Transverse colon (tissue), 4 donors: ENCODE measurements at regions not wholly inside any gene's neighbourhood (a gene's known extent, or its start where the extent isn't known, plus 50 kb on each side); places are given as distances from the start of the nearest gene placed in this dataset.

ENCODE experiments used
- DNase-seq: peaks from one replicate; pipeline ENCODE4 v3.0.0-alpha.2; 2019
- H3K27ac ChIP-seq, 4 donors: fragments of 200-600 bp; sonication (generic); 2 replicates each; pipeline ENCODE4 v1.5.1; 2016 to 2018; ENCODE audit warnings: inconsistent platforms in 4 of 4
- H3K27me3 ChIP-seq: fragments of 200-600 bp; sonication (generic); 2 replicates; pipeline ENCODE4 v1.5.1; 2017; ENCODE audit warnings: inconsistent platforms
- H3K36me3 ChIP-seq, 4 donors: fragments of 200-600 bp; sonication (generic); 2 replicates each; pipeline ENCODE4 v1.5.1; 2017 to 2019; ENCODE audit warnings: inconsistent platforms in 4 of 4
- H3K4me1 ChIP-seq, 4 donors: fragments of 200-600 bp; sonication (generic); 2 replicates each; pipeline ENCODE4 v1.5.1; 2017 to 2020; ENCODE audit warnings: inconsistent platforms in 4 of 4
- H3K4me3 ChIP-seq, 4 donors: fragments of 200-600 bp; sonication (generic); 1 replicate in 1 of 4; 2 replicates in 3 of 4; pipeline versions ENCODE4 v1.5.1 to v1.6.1; 2017 to 2019; ENCODE audit warnings: inconsistent platforms in 4 of 4
- H3K9me3 ChIP-seq, 2 donors: fragments of 200-600 bp; sonication (generic); 2 replicates each; pipeline ENCODE4 v1.5.1; 2017 to 2019; ENCODE audit warnings: inconsistent platforms in 2 of 2
- EP300 ChIP-seq: sonication (generic); formaldehyde crosslinking; IDR thresholded peaks from one replicate; pipeline ENCODE4 v1.6.1; 2017; ENCODE audit warnings: antibody characterized with exemption, low read depth
- POLR2A ChIP-seq: fragments of 450-650 bp; IDR thresholded peaks from one replicate; pipeline ENCODE4 v1.6.1; 2016; ENCODE audit warnings: antibody characterized with exemption, mild to moderate bottlenecking, moderate library complexity
- POLR2AphosphoS5 ChIP-seq, 3 donors: sonication (generic); formaldehyde crosslinking; IDR thresholded peaks; one replicate each; pipeline ENCODE4 v1.6.1; 2016; ENCODE audit warnings: antibody characterized with exemption in 3 of 3
- WGBS, 2 donors: methylation state at CpG; one replicate each; pipeline ENCODE4 v1.1.5; 2018; ENCODE audit warnings: low coverage in 1 of 2; 5-methylcytosine and 5-hydroxymethylcytosine counted together
- in situ Hi-C, 4 donors: fragments of 200-750 bp; cut with MboI; loops; one replicate each; pipeline versions ENCODE4 v1.15.0 to v1.15.1; 2017; ENCODE audit warnings: low sequenced_read_pairs in 3 of 4, low pct_ligation_motif_present in 1 of 4, low pct_unique_long_range_greater_than_20kb in 1 of 4
- intact Hi-C: fragments of 100-400 bp; cut with DNase I; formaldehyde crosslinking; loops from one replicate; pipeline ENCODE4 v1.15.1; 2023; ENCODE audit warnings: low total_unique reads
- TF ChIP-seq, protein P1 (sequence below), 5 experiments: fragments of 200-600 bp in 3 of 5; fragments of 450-650 bp in 2 of 5; sonication (generic) in 3 of 5; IDR thresholded peaks; 1 replicate in 2 of 5; 2 replicates in 3 of 5; pipeline ENCODE4 v1.5.1; 2016 to 2017; ENCODE audit warnings: antibody characterized with exemption in 5 of 5, inconsistent platforms in 3 of 5, mild to moderate bottlenecking in 2 of 5, moderate library complexity in 1 of 5

- Histone ChIP-seq H3K27me3 (no peaks in the 10 kb centered on the region), H3K36me3 (no peaks in the 10 kb centered on the region), H3K9me3 (no peaks in the 10 kb centered on the region), H3K27ac (no peak overlapping the region), H3K4me3 (no peak overlapping the region), H3K4me1 (no peaks in the 10 kb centered on the region)
- intact Hi-C loops (no loop called here), in situ Hi-C loops (no loop called here)
- TF ChIP-seq POLR2AphosphoS5 (IDR thresholded peaks at IDR 0.05) (no peak), EP300 (no peak), POLR2A (no peak)
- TF ChIP-seq, protein P1, sequence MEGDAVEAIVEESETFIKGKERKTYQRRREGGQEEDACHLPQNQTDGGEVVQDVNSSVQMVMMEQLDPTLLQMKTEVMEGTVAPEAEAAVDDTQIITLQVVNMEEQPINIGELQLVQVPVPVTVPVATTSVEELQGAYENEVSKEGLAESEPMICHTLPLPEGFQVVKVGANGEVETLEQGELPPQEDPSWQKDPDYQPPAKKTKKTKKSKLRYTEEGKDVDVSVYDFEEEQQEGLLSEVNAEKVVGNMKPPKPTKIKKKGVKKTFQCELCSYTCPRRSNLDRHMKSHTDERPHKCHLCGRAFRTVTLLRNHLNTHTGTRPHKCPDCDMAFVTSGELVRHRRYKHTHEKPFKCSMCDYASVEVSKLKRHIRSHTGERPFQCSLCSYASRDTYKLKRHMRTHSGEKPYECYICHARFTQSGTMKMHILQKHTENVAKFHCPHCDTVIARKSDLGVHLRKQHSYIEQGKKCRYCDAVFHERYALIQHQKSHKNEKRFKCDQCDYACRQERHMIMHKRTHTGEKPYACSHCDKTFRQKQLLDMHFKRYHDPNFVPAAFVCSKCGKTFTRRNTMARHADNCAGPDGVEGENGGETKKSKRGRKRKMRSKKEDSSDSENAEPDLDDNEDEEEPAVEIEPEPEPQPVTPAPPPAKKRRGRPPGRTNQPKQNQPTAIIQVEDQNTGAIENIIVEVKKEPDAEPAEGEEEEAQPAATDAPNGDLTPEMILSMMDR (IDR thresholded peaks at IDR 0.05): no peak
- WGBS, 2 donors: 80 to 82% methylated on average over 1 to 3 of the region's 3 CpGs
- no peak for DNase-seq
These were observed 129.2 kb upstream of the CADPS start for GRCh38 chr3:63004448-63004847.

DNA sequence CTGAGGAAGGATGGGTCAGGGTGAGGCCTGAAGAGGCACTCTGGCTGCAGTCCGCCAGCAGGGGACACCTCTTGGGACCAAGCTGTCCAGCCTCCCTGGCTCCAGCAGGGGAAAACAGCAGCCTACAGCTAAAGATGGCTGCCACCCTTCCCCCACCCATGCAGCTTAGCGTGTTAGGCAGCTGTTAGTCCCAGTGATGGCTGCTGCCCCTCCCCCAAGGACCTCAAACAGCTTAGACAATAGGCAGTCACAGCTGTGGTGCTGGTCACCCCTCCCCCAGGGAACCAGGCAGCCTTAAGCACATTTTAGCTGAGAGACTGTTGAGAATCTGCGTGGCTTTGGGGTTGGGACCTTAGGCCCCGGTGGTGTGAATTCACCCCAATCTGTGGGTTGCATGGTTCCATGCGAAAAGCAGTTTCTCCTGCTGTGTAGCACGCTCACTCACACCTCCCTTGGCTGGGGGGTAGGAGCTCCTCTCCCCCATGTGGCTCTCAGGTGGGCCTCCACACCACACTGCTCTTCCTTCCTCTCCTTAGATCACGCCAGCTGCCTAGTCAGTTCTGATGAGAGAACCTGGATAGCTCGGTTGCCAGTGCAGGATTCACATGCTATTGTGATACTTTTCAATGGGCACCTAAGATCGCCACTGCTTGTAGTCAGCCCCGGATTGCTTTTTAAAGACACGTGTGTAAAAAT, 140.5 kb upstream of the CADPS start:
- Histone ChIP-seq H3K27ac (no peak overlapping the region), H3K36me3 (no peaks in the 10 kb centered on the region), H3K9me3 (no peaks in the 10 kb centered on the region), H3K4me3 (no peak overlapping the region), H3K27me3 (no peaks in the 10 kb centered on the region), H3K4me1 (no peaks in the 10 kb centered on the region)
- in situ Hi-C loops: no loop called here
- intact Hi-C loops: no loop called here
- TF ChIP-seq POLR2A: no peak
- no peak for TF ChIP-seq POLR2AphosphoS5 (IDR thresholded peaks at IDR 0.05)
- no peak for DNase-seq
- WGBS, 2 donors: 79 to 83% methylated on average over 5 to 11 of the region's 11 CpGs

- H3K9me3 ChIP-seq: no peaks in the 10 kb centered on the region
- H3K4me3 ChIP-seq: no peak overlapping the region
- no peak for DNase-seq
- no peaks in the 10 kb centered on the region for H3K27me3 ChIP-seq
- intact Hi-C loops (no loop called here), in situ Hi-C loops (no loop called here)
- 40 to 47% methylated on average over 2 of the region's 2 CpGs for WGBS, 2 donors
- H3K4me1 ChIP-seq: no peaks in the 10 kb centered on the region
- no peak overlapping the region for H3K27ac ChIP-seq
- TF ChIP-seq POLR2AphosphoS5 (IDR thresholded peaks at IDR 0.05) (no peak), EP300 (no peak), POLR2A (no peak)
- TF ChIP-seq, protein P1 (IDR thresholded peaks at IDR 0.05): no peak
- H3K36me3 ChIP-seq: no peaks in the 10 kb centered on the region
These were observed 146.9 kb upstream of the CADPS start for GRCh38 chr3:63022114-63022513.

GRCh38 chr3:63026722-63027121, 151.5 kb upstream of the CADPS start:
- H3K36me3 ChIP-seq: no peaks in the 10 kb centered on the region
- 82% methylated on average over 2 of the region's 2 CpGs; no CpG with 5 or more reads in 1 of the 2 donors for WGBS, 2 donors
- no peaks in the 10 kb centered on the region for H3K27me3 ChIP-seq
- peaks cover 0 to 4% of the 10 kb centered on the region in 2 donors for H3K9me3 ChIP-seq
- intact Hi-C loops: no loop called here
- no peaks in the 10 kb centered on the region for H3K4me1 ChIP-seq
- no peak overlapping the region for H3K27ac ChIP-seq
- in situ Hi-C loops: no loop called here
- DNase-seq: no peak
- TF ChIP-seq, protein P1 (IDR thresholded peaks at IDR 0.05): no peak
- no peak for TF ChIP-seq POLR2A
- H3K4me3 ChIP-seq: no peak overlapping the region

DNA sequence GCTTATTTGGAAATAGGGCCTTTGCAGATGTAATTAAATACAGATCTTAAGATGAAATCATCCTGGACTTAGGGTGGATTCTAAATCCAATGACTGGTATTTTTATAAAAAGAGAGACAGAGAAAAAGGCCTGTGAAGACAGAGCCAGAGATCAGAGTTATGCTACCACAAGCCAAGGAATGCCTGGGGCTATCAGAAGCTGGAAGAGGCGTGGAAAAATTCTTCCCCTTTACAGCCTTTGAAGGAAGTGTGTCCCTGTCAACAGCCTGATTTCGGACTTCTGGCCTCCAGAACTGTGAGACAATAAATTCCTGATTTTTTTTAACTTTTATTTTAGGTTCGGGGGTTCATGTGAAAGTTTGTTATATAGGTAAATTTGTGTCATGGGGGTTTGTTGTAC, 154.1 kb upstream of the CADPS start:
- no peaks in the 10 kb centered on the region for H3K27me3 ChIP-seq
- in situ Hi-C loops (no loop called here), intact Hi-C loops (no loop called here)
- H3K4me3 ChIP-seq: no peak overlapping the region
- peaks cover 0 to 4% of the 10 kb centered on the region in 2 donors for H3K9me3 ChIP-seq
- H3K4me1 ChIP-seq: no peaks in the 10 kb centered on the region
- H3K27ac ChIP-seq: no peak overlapping the region
- no peak for TF ChIP-seq POLR2A
- TF ChIP-seq EP300: no peak
- TF ChIP-seq, protein P1 (IDR thresholded peaks at IDR 0.05): no peak
- no peak for TF ChIP-seq POLR2AphosphoS5 (IDR thresholded peaks at IDR 0.05)
- DNase-seq: no peak
- WGBS, 2 donors: 62 to 70% methylated on average over 3 of the region's 3 CpGs
- no peaks in the 10 kb centered on the region for H3K36me3 ChIP-seq
